ENCODE measurements at regions not wholly inside any gene's neighbourhood (a gene's known extent, or its start where the extent isn't known, plus 50 kb on each side); places are given as distances from the start of the nearest gene placed in this dataset.

DNA sequence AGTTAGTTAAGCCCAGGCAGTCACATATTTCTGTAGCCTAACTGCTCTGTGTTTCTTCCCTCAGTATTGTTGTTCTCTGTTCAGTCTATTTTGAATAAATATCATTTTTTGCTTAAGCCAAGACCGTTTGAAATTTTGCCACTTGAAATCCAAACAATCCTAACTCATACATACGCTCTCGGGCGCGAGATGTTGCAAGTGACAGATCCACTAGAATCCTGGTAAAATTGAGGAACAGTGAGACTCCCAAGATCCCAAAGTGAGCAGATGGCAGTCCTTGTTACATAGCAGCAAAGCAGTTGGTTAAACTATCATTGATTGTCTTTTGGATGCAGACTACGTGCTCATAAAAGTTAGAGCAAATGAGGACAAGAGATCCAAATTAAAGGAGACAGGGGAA is 625.4 kb downstream of the TBL1XR1 start:
- Histone ChIP-seq H3K4me1 (no peaks in the 10 kb centered on the region), H3K4me2 (ENCODE audit: low read length) (no peak overlapping the region), H3K27ac (no peak overlapping the region), H3K79me2 (no peaks in the 10 kb centered on the region), H3K9ac (no peak overlapping the region), H3K9me3 (ENCODE audit: control insufficient read depth, low read length) (no peaks in the 10 kb centered on the region), H3K4me3 (ENCODE audit: low read depth, low read length) (no peak overlapping the region), H3K27me3 (ENCODE audit: control insufficient read depth, insufficient read depth, low read length) (no peaks in the 10 kb centered on the region), H2AFZ (no peak overlapping the region), H3K36me3 (ENCODE audit: control insufficient read depth, insufficient read depth, low read length) (no peaks in the 10 kb centered on the region)
- TF ChIP-seq, protein P1, sequence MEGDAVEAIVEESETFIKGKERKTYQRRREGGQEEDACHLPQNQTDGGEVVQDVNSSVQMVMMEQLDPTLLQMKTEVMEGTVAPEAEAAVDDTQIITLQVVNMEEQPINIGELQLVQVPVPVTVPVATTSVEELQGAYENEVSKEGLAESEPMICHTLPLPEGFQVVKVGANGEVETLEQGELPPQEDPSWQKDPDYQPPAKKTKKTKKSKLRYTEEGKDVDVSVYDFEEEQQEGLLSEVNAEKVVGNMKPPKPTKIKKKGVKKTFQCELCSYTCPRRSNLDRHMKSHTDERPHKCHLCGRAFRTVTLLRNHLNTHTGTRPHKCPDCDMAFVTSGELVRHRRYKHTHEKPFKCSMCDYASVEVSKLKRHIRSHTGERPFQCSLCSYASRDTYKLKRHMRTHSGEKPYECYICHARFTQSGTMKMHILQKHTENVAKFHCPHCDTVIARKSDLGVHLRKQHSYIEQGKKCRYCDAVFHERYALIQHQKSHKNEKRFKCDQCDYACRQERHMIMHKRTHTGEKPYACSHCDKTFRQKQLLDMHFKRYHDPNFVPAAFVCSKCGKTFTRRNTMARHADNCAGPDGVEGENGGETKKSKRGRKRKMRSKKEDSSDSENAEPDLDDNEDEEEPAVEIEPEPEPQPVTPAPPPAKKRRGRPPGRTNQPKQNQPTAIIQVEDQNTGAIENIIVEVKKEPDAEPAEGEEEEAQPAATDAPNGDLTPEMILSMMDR (IDR thresholded peaks at IDR 0.05) = no peak

DNA sequence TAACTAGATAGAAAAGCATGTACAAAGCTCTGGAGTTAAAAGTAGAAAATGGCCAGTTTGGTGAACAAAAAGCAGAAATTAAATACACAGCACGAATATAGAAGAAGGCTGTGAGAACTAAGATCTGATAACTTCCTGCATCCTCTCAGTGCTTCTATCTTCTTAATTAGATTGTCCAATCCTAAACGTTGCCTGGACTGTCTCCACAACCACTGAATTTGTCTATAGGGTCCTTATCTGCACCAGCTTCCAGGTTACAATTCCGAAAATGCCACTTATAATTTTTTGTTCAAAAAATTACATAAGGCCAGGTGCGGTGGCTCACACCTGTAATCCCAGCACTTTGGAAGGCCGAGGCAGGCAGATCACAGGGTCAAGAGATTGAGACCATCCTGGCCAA is 626.3 kb downstream of the TBL1XR1 start:
- Histone ChIP-seq H3K36me3 (ENCODE audit: control insufficient read depth, insufficient read depth, low read length) (no peaks in the 10 kb centered on the region), H3K4me2 (ENCODE audit: low read length) (no peak overlapping the region), H3K27ac (no peak overlapping the region), H3K27me3 (ENCODE audit: control insufficient read depth, insufficient read depth, low read length) (no peaks in the 10 kb centered on the region), H3K9ac (no peak overlapping the region), H3K4me3 (ENCODE audit: low read depth, low read length) (no peak overlapping the region), H3K79me2 (no peaks in the 10 kb centered on the region), H3K9me3 (ENCODE audit: control insufficient read depth, low read length) (no peaks in the 10 kb centered on the region), H3K4me1 (no peaks in the 10 kb centered on the region), H2AFZ (no peak overlapping the region)
- TF ChIP-seq, protein P1 (IDR thresholded peaks at IDR 0.05) = no peak

DNA sequence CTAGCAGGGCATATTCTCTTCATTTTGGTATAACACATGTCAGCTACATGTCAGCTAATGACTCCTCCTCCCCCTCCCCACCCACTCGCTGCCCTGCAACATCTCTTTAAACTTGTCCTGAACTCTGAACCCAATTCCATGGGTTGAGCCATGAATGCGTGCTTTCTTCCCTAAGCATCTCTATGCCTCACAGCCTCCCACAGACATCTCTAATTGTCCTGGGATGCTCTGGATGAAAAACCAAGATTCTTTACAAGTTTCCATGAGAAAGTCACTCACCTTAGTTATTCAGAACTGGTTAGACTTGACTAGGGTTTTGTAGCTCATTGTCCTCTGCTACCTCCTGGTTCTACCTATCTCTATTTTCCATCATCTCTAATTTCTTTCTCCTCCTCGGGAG is 629.1 kb downstream of the TBL1XR1 start:
- H3K27me3 ChIP-seq (ENCODE audit: control insufficient read depth, insufficient read depth, low read length) = no peaks in the 10 kb centered on the region
- no peak overlapping the region for H3K27ac ChIP-seq
- H3K4me2 ChIP-seq (ENCODE audit: low read length) = no peak overlapping the region
- no peaks in the 10 kb centered on the region for H3K9me3 ChIP-seq (ENCODE audit: control insufficient read depth, low read length)
- no peak overlapping the region for H2AFZ ChIP-seq
- H3K4me1 ChIP-seq = no peaks in the 10 kb centered on the region
- H3K79me2 ChIP-seq = no peaks in the 10 kb centered on the region
- no peaks in the 10 kb centered on the region for H3K36me3 ChIP-seq (ENCODE audit: control insufficient read depth, insufficient read depth, low read length)
- TF ChIP-seq, protein P1 (IDR thresholded peaks at IDR 0.05) = no peak
- no peak overlapping the region for H3K9ac ChIP-seq
- H3K4me3 ChIP-seq (ENCODE audit: low read depth, low read length) = no peak overlapping the region

- no peak overlapping the region for H3K4me2 ChIP-seq (ENCODE audit: low read length)
- H3K9me3 ChIP-seq (ENCODE audit: control insufficient read depth, low read length) = no peaks in the 10 kb centered on the region
- no peak overlapping the region for H2AFZ ChIP-seq
- no peaks in the 10 kb centered on the region for H3K79me2 ChIP-seq
- no peaks in the 10 kb centered on the region for H3K4me1 ChIP-seq
- H3K4me3 ChIP-seq (ENCODE audit: low read depth, low read length) = no peak overlapping the region
- no peak overlapping the region for H3K27ac ChIP-seq
- H3K36me3 ChIP-seq (ENCODE audit: control insufficient read depth, insufficient read depth, low read length) = no peaks in the 10 kb centered on the region
- H3K9ac ChIP-seq = no peak overlapping the region
- no peaks in the 10 kb centered on the region for H3K27me3 ChIP-seq (ENCODE audit: control insufficient read depth, insufficient read depth, low read length)
- TF ChIP-seq, protein P1 (IDR thresholded peaks at IDR 0.05) = no peak
These were observed 630.5 kb downstream of the TBL1XR1 start for GRCh38 chr3:176566757-176567156.

DNA sequence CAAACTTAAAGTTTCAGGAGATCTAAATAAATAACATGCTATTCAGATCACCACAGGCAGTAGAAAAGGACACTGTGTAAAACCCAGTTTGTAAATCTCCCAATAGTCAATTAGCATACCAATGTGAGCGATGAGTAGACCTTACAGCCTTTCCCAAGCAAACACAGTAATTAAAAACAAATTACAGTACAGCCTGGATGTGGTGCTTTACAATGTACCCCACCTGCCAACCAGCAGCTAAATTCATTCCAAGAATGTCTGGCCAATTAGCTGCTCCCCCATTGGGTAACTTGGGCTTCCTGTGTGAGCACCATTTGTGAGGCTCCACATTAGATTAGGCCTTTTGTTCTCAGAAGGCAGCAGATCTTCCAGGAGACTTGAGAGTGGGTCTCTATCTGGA is 635.0 kb downstream of the TBL1XR1 start:
- no peaks in the 10 kb centered on the region for H3K79me2 ChIP-seq
- TF ChIP-seq, protein P1 (IDR thresholded peaks at IDR 0.05) = no peak
- H3K27ac ChIP-seq = no peak overlapping the region
- H3K9ac ChIP-seq = no peak overlapping the region
- no peaks in the 10 kb centered on the region for H3K9me3 ChIP-seq (ENCODE audit: control insufficient read depth, low read length)
- H3K36me3 ChIP-seq (ENCODE audit: control insufficient read depth, insufficient read depth, low read length) = no peaks in the 10 kb centered on the region
- H3K27me3 ChIP-seq (ENCODE audit: control insufficient read depth, insufficient read depth, low read length) = no peaks in the 10 kb centered on the region
- no peaks in the 10 kb centered on the region for H3K4me1 ChIP-seq
- no peak overlapping the region for H3K4me3 ChIP-seq (ENCODE audit: low read depth, low read length)
- no peak overlapping the region for H3K4me2 ChIP-seq (ENCODE audit: low read length)
- no peak overlapping the region for H2AFZ ChIP-seq

Data from parathyroid adenoma (tissue), 2 donors.